ENCODE measurements at regions not wholly inside any gene's neighbourhood (a gene's known extent, or its start where the extent isn't known, plus 50 kb on each side); places are given as distances from the start of the nearest gene placed in this dataset.

DNA sequence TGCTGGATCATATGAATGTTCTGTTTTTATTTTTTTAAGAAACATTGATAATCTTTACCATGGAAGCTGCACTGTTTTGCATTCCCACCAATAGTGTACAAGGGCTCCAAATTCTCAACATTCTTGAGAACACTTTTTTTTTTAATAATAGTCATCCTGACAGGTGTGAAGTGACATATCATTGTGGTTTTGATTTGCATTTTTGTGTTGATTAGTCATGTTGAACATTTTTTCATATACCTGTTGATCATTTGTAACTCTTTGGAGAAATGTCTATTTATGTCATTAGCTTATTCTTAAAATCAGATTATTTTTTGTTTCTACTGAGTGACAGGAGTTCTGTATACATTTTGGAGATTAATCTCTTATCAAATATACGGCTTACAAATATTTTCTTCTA, 408.5 kb downstream of the GLUD2 start:
- intact Hi-C loops (cut with micrococcal nuclease) = no loop called here
- Histone ChIP-seq H3K4me1 (no peaks in the 10 kb centered on the region), H3K27me3 (ENCODE audit: low read depth) (no peaks in the 10 kb centered on the region), H3K9me3 (replicated peaks) (peaks cover 5% of the 10 kb centered on the region), H3K36me3 (no peaks in the 10 kb centered on the region), H3K4me3 (no peak overlapping the region), H3K27ac (replicated peaks) (no peak overlapping the region)
- TF ChIP-seq, protein P1, sequence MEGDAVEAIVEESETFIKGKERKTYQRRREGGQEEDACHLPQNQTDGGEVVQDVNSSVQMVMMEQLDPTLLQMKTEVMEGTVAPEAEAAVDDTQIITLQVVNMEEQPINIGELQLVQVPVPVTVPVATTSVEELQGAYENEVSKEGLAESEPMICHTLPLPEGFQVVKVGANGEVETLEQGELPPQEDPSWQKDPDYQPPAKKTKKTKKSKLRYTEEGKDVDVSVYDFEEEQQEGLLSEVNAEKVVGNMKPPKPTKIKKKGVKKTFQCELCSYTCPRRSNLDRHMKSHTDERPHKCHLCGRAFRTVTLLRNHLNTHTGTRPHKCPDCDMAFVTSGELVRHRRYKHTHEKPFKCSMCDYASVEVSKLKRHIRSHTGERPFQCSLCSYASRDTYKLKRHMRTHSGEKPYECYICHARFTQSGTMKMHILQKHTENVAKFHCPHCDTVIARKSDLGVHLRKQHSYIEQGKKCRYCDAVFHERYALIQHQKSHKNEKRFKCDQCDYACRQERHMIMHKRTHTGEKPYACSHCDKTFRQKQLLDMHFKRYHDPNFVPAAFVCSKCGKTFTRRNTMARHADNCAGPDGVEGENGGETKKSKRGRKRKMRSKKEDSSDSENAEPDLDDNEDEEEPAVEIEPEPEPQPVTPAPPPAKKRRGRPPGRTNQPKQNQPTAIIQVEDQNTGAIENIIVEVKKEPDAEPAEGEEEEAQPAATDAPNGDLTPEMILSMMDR (IDR thresholded peaks at IDR 0.05; ENCODE audit: borderline replicate concordance) = no peak
- no peak for DNase-seq

DNA sequence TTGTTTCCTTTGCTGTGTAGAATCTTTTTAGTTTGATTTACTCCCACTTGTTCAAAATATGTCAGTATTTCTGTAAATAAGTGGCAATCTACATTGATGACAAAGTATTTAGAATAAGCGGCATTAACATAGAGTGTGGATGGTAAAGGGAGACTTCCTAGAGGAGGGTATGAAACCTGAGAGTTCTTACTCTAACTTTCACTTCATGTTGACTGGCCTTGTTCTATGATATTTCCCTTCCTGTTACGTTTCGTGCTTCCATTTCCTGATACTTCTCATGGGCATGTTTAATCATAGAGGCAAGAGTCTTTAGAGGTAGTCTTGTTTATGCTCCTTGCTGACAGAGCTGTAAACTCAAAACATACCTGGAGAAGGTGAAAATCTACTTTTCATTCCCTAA, 408.9 kb downstream of the GLUD2 start:
- Histone ChIP-seq H3K9me3 (replicated peaks) (peaks cover 5% of the 10 kb centered on the region), H3K4me3 (no peak overlapping the region), H3K36me3 (no peaks in the 10 kb centered on the region), H3K27ac (replicated peaks) (no peak overlapping the region), H3K27me3 (ENCODE audit: low read depth) (no peaks in the 10 kb centered on the region), H3K4me1 (no peaks in the 10 kb centered on the region)
- TF ChIP-seq, protein P1 (IDR thresholded peaks at IDR 0.05; ENCODE audit: borderline replicate concordance) = no peak
- DNase-seq = no peak
- intact Hi-C loops (cut with micrococcal nuclease) = no loop called here

DNA sequence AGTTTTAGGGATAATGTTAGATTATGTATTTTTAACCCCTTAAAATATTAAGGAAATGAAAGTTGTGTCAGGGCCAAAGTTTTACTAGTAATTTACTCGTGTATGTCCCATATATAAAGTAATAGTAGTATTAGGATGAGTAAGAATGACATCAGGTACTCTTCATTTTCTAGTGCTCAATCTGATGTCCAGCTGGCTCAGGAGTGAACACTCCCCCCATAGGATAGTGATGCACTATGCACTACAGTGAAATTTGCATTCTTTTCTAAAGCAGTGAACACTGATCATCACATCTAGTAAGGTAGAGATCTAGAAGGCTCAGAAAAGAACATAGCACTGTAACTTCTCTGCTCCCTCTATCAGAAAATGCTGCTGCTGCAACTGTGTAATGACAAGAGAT, 409.7 kb downstream of the GLUD2 start:
- H3K27ac ChIP-seq (replicated peaks) = no peak overlapping the region
- intact Hi-C loops (cut with micrococcal nuclease) = no loop called here
- no peaks in the 10 kb centered on the region for H3K4me1 ChIP-seq
- H3K36me3 ChIP-seq = no peaks in the 10 kb centered on the region
- no peak for DNase-seq
- peaks cover 5% of the 10 kb centered on the region for H3K9me3 ChIP-seq (replicated peaks)
- TF ChIP-seq, protein P1 (IDR thresholded peaks at IDR 0.05; ENCODE audit: borderline replicate concordance) = no peak
- H3K4me3 ChIP-seq = no peak overlapping the region
- H3K27me3 ChIP-seq (ENCODE audit: low read depth) = no peaks in the 10 kb centered on the region

DNA sequence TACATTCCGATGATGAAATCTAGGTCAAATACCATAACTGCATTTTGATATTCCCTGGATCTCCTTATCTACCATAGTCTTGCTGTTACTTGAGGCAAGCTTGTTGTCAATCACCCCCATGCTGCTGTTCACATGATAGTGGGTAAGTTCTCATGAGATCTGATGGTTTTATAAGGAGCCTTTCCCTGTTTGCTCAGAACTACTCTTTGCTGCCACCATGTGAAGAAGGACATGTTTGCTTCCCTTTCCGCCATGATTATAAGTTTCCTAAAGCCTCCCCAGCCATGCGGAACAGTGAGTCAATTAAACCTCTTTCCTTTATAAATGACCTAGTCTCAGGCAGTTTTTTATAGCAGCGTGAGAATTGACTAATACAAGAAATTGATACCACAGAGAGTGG, 432.0 kb downstream of the GLUD2 start:
- Histone ChIP-seq H3K36me3 (no peaks in the 10 kb centered on the region), H3K9me3 (replicated peaks) (no peaks in the 10 kb centered on the region), H3K4me1 (no peaks in the 10 kb centered on the region), H3K27me3 (ENCODE audit: low read depth) (no peaks in the 10 kb centered on the region), H3K4me3 (no peak overlapping the region), H3K27ac (replicated peaks) (no peak overlapping the region)
- intact Hi-C loops (cut with micrococcal nuclease) = no loop called here
- TF ChIP-seq, protein P1 (IDR thresholded peaks at IDR 0.05; ENCODE audit: borderline replicate concordance) = no peak
- DNase-seq = no peak

DNA sequence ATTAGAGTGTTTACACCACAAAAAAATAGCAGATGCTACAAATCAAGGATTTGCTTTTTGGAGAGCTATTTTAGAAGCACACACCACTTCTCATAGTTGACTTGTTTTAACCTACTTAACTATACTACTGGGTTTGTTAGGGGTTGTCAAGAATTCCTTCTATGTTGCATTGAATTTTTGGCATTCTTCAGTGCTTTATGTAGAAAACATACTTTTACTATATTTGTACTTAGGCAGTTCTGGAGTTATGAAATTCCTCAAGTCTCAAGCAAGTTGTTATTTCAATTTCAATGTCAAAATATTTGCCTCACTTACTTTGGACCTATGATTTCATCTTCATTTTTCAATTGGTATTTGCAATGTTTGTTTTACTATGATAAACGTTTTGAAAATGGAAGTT, 449.6 kb downstream of the GLUD2 start:
- Histone ChIP-seq H3K4me1 (no peaks in the 10 kb centered on the region), H3K27ac (replicated peaks) (no peak overlapping the region), H3K36me3 (no peaks in the 10 kb centered on the region), H3K9me3 (replicated peaks) (no peaks in the 10 kb centered on the region), H3K4me3 (no peak overlapping the region), H3K27me3 (ENCODE audit: low read depth) (no peaks in the 10 kb centered on the region)
- intact Hi-C loops (cut with micrococcal nuclease) = loop anchor here (5.0 kb wide), 1 partner anchor 65 kb away; no protein-coding TSS in a partner anchor
- no peak for DNase-seq
- TF ChIP-seq, protein P1 (IDR thresholded peaks at IDR 0.05; ENCODE audit: borderline replicate concordance) = no peak

DNA sequence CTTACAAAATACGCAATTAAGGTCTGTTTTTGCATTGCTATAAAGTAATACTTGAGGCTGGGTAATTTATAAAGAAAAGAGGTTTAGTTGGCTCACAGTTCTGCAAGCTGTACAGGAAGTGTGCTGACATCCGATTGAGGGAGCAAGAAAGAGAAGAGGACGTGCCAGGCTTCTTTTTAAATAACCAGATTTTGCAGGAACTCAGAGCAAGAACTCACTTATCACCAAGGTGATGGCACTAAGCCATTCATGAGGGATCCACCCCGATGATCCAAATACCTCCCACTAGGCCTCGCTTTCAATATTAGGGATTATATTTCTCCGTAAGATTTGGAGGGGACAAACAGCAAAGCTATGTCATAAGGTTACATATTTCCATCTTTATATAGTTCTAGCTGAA, 456.7 kb downstream of the GLUD2 start:
- H3K36me3 ChIP-seq = no peaks in the 10 kb centered on the region
- H3K27ac ChIP-seq (replicated peaks) = no peak overlapping the region
- no peak for DNase-seq
- intact Hi-C loops (cut with micrococcal nuclease) = no loop called here
- no peaks in the 10 kb centered on the region for H3K4me1 ChIP-seq
- no peak overlapping the region for H3K4me3 ChIP-seq
- H3K9me3 ChIP-seq (replicated peaks) = no peaks in the 10 kb centered on the region
- TF ChIP-seq, protein P1 (IDR thresholded peaks at IDR 0.05; ENCODE audit: borderline replicate concordance) = no peak
- no peaks in the 10 kb centered on the region for H3K27me3 ChIP-seq (ENCODE audit: low read depth)

Data from left ventricle myocardium inferior (tissue), 1 donor.